ENCODE measurements at regions not wholly inside any gene's neighbourhood (a gene's known extent, or its start where the extent isn't known, plus 50 kb on each side); places are given as distances from the start of the nearest gene placed in this dataset.

- no peak overlapping the region for H4K8ac ChIP-seq (ENCODE audit: extremely low read depth, insufficient read depth, low read length)
- H2AFZ ChIP-seq (ENCODE audit: low read length), result no peak overlapping the region
- no peak overlapping the region for H2BK120ac ChIP-seq (replicated peaks; ENCODE audit: low read depth, low read length)
- peaks cover 0 to 5% of the 10 kb centered on the region in 2 experiments; a peak in 3 of 4 replicates for H3K9me3 ChIP-seq (ENCODE audit: insufficient read depth in 2 of 2, low read depth in 1 of 2, low read length in 1 of 2)
- H2BK15ac ChIP-seq (ENCODE audit: low read length), result no peak overlapping the region
- no peak overlapping the region for H3K56ac ChIP-seq (replicated peaks; ENCODE audit: insufficient read length, low read depth, low read length)
- no peak overlapping the region for H3K27ac ChIP-seq (ENCODE audit: low read depth, low read length)
- no peak overlapping the region for H3K23ac ChIP-seq (ENCODE audit: insufficient read length)
- no peaks in the 10 kb centered on the region for H4K20me1 ChIP-seq (replicated peaks in 1 of 2; ENCODE audit: control insufficient read depth in 1 of 2, insufficient read depth in 2 of 2, low read length in 2 of 2)
- no peak overlapping the region for H4K5ac ChIP-seq (ENCODE audit: insufficient read length, low read depth, low read length)
- no peak overlapping the region for H2BK12ac ChIP-seq (ENCODE audit: low read depth, low read length)
- H3K36me3 ChIP-seq (ENCODE audit: control insufficient read depth in 2 of 4, insufficient read depth in 4 of 4, low read length in 3 of 4), result no peaks in the 10 kb centered on the region
- H3K4me1 ChIP-seq (replicated peaks in 1 of 4; ENCODE audit: control insufficient read depth in 3 of 4, insufficient read depth in 4 of 4, low read length in 3 of 4), result no peaks in the 10 kb centered on the region
- no peak overlapping the region for H2BK5ac ChIP-seq (ENCODE audit: low read depth, low read length)
- H3K79me1 ChIP-seq (ENCODE audit: low read depth, low read length), result no peaks in the 10 kb centered on the region
- no peak overlapping the region for H3K4ac ChIP-seq (replicated peaks; ENCODE audit: insufficient read length, low read depth, low read length)
- H3K23me2 ChIP-seq (ENCODE audit: low read depth, low read length), result no peaks in the 10 kb centered on the region; the same call in 1 of the 2 replicates
- no peaks in the 10 kb centered on the region for H3K27me3 ChIP-seq (replicated peaks in 1 of 4; ENCODE audit: control insufficient read depth in 3 of 4, extremely low read depth in 1 of 4, insufficient read depth in 3 of 4, low read length in 3 of 4)
- no peak overlapping the region for H3K14ac ChIP-seq (ENCODE audit: insufficient read length)
- no peak overlapping the region for H3K18ac ChIP-seq (ENCODE audit: extremely low read depth, low read length)
- H3K9ac ChIP-seq (replicated peaks in 1 of 4; ENCODE audit: extremely low read depth in 1 of 4, low read depth in 3 of 4, low read length in 3 of 4), result no peak overlapping the region
- H3K4me3 ChIP-seq (ENCODE audit: extremely low read depth in 1 of 4, insufficient read depth in 2 of 4, low read depth in 3 of 4, low read length in 4 of 4), result no peak overlapping the region
- H3K4me2 ChIP-seq (ENCODE audit: insufficient read depth in 1 of 2, low read depth in 2 of 2, low read length in 2 of 2), result no peak overlapping the region
- POLR2A ChIA-PET (ENCODE audit: partially characterized antibody), result no interaction called here
- no peak overlapping the region for H2BK20ac ChIP-seq (ENCODE audit: low read length)
- WGBS, 2 experiments (ENCODE audit: extremely low coverage in 1 of 2, insufficient coverage in 1 of 2, insufficient read length in 1 of 2, insufficient replicate concordance in 2 of 2, low coverage in 1 of 2, low lambda C conversion rate in 2 of 2, missing lambda C conversion rate in 1 of 2), result 81% methylated on average over 3 of the region's 3 CpGs; no CpG with 5 or more reads in 1 of the 2 experiments
- H3K79me2 ChIP-seq (ENCODE audit: control insufficient read depth in 1 of 2, insufficient read depth in 2 of 2, low read length in 2 of 2), result no peaks in the 10 kb centered on the region
- TF ChIP-seq NANOG (IDR thresholded peaks at IDR 0.05; ENCODE audit: insufficient read depth, low read depth, low read length, poor library complexity, severe bottlenecking), result no peak
- no peak for FAIRE-seq
- CTCF ChIA-PET (ENCODE audit: partially characterized antibody), result no interaction called here
- no peak for DNase-seq (ENCODE audit: low read depth in 1 of 2, low spot score in 2 of 2)
- no peak overlapping the region for H4K91ac ChIP-seq (replicated peaks; ENCODE audit: insufficient read length, low read length)
- no peak overlapping the region for H2AK5ac ChIP-seq (ENCODE audit: low read depth, low read length)
Measured at GRCh38 chr2:2800697-2801096, 469.6 kb upstream of the MYT1L start.

Data from H1 (cell line).